ENCODE measurements at regions not wholly inside any gene's neighbourhood (a gene's known extent, or its start where the extent isn't known, plus 50 kb on each side); places are given as distances from the start of the nearest gene placed in this dataset.

DNA sequence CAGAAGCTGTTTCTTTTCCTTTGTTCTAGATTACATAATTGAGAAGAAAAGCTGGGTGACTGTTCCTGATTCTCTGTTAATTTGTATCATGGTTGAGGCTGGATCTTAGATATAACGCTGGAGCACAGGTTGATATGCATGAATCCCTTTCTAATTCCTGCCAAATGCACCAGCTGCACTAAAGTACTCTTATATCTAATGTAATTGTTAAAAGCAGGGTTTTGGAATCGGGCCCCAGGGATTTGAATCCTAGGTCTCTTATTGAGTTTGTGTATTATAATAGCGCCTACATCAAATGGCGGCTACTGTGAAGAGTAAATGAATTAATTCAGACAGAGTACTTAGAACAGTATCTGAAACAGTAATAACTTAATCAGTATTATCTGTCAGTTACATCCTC is 80.4 kb downstream of the MC4R start:
- TF ChIP-seq, protein P1, sequence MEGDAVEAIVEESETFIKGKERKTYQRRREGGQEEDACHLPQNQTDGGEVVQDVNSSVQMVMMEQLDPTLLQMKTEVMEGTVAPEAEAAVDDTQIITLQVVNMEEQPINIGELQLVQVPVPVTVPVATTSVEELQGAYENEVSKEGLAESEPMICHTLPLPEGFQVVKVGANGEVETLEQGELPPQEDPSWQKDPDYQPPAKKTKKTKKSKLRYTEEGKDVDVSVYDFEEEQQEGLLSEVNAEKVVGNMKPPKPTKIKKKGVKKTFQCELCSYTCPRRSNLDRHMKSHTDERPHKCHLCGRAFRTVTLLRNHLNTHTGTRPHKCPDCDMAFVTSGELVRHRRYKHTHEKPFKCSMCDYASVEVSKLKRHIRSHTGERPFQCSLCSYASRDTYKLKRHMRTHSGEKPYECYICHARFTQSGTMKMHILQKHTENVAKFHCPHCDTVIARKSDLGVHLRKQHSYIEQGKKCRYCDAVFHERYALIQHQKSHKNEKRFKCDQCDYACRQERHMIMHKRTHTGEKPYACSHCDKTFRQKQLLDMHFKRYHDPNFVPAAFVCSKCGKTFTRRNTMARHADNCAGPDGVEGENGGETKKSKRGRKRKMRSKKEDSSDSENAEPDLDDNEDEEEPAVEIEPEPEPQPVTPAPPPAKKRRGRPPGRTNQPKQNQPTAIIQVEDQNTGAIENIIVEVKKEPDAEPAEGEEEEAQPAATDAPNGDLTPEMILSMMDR (IDR thresholded peaks at IDR 0.05): no peak
- no peak for TF ChIP-seq EZH2 (IDR thresholded peaks at IDR 0.05)
